ENCODE measurements at regions not wholly inside any gene's neighbourhood (a gene's known extent, or its start where the extent isn't known, plus 50 kb on each side); places are given as distances from the start of the nearest gene placed in this dataset.

GRCh38 chr4:188918787-188919186, 779.5 kb downstream of the TRIML1 start:
- no peak for TF ChIP-seq POLR2A (IDR thresholded peaks at IDR 0.05)
- WGBS: 70% methylated on average over 2 of the region's 2 CpGs

DNA sequence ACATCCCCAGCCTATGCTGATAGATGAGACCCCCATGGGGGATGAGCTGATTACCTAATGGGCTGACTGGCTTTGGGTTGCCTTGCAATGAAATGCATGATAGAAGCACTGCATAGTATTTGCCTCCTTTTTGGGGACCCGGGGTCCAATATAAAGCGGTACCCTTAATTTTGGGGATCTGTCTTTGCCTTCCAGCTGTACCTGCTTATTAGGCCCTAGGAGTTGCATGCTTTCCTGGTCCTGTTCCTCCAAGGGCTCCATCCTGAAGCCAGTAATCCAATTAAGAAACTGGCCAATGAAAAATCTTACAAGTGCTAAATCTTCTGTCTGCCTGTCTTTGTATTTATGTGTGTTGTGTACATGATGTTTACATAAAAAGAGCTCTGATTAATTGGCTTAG, 791.6 kb downstream of the TRIML1 start:
- TF ChIP-seq POLR2AphosphoS5 (IDR thresholded peaks at IDR 0.05) (no peak), EP300 (IDR thresholded peaks at IDR 0.05) (no peak), POLR2A (IDR thresholded peaks at IDR 0.05) (no peak)
- TF ChIP-seq, protein P1, sequence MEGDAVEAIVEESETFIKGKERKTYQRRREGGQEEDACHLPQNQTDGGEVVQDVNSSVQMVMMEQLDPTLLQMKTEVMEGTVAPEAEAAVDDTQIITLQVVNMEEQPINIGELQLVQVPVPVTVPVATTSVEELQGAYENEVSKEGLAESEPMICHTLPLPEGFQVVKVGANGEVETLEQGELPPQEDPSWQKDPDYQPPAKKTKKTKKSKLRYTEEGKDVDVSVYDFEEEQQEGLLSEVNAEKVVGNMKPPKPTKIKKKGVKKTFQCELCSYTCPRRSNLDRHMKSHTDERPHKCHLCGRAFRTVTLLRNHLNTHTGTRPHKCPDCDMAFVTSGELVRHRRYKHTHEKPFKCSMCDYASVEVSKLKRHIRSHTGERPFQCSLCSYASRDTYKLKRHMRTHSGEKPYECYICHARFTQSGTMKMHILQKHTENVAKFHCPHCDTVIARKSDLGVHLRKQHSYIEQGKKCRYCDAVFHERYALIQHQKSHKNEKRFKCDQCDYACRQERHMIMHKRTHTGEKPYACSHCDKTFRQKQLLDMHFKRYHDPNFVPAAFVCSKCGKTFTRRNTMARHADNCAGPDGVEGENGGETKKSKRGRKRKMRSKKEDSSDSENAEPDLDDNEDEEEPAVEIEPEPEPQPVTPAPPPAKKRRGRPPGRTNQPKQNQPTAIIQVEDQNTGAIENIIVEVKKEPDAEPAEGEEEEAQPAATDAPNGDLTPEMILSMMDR (IDR thresholded peaks at IDR 0.05): no peak
- no peak for DNase-seq (ENCODE audit: low spot score in 2 of 2)
- Histone ChIP-seq H3K4me1 (no peaks in the 10 kb centered on the region), H3K4me3 (no peak overlapping the region), H3K36me3 (no peaks in the 10 kb centered on the region), H3K27me3 (no peaks in the 10 kb centered on the region), H3K27ac (no peak overlapping the region), H3K9me3 (peaks cover 4% of the 10 kb centered on the region)
- WGBS: 93% methylated on average over 2 of the region's 2 CpGs

More at GRCh38 chr4:188918787-188919186, 779.5 kb downstream of the TRIML1 start:
- Histone ChIP-seq H3K27me3 (no peaks in the 10 kb centered on the region), H3K9me3 (peaks cover 3% of the 10 kb centered on the region), H3K4me3 (no peak overlapping the region), H3K36me3 (no peaks in the 10 kb centered on the region), H3K4me1 (no peaks in the 10 kb centered on the region), H3K27ac (no peak overlapping the region)
- DNase-seq (ENCODE audit: low spot score in 2 of 2): no peak

GRCh38 chr4:188934320-188934962, 795.2 kb downstream of the TRIML1 start:
- no peak overlapping the region for H3K4me3 ChIP-seq
- WGBS: 52% methylated on average over 5 of the region's 5 CpGs
- H3K4me1 ChIP-seq: no peaks in the 10 kb centered on the region
- no peak for TF ChIP-seq POLR2AphosphoS5 (IDR thresholded peaks at IDR 0.05)
- TF ChIP-seq EP300 (IDR thresholded peaks at IDR 0.05): no peak
- TF ChIP-seq POLR2A (IDR thresholded peaks at IDR 0.05): no peak
- TF ChIP-seq, protein P1 (IDR thresholded peaks at IDR 0.05): no peak
- no peak for DNase-seq (ENCODE audit: low spot score in 2 of 2)
- no peaks in the 10 kb centered on the region for H3K27me3 ChIP-seq
- H3K9me3 ChIP-seq: peaks cover 4% of the 10 kb centered on the region
- no peak overlapping the region for H3K27ac ChIP-seq
- H3K36me3 ChIP-seq: no peaks in the 10 kb centered on the region

DNA sequence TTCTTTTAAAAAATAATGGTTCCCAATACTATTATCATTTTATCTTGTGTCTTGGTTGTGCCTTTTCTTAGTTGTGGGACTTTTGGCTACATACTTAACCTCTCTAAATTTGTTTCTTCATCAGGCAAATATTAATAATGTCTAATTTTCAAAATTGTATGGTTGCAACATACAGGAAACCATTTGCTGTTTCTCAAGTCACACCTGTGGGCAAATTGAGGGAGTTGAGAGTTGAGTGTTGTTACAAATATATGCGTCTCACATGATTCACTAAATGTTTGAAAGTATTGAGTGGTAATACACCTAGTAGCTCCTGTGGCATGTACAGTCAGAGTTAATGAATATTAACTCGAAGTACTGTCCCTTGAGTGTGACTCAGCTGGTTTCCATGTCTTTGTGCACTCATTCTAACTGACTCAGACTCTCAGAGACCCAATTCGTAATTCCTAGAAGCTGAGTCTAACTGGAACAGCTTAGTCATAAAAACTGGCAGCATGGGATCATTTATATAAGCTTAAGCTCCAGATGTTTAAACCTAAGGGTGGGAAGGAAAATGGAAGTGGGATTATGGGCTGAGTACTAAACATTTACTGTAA, 802.4 kb downstream of the TRIML1 start:
- DNase-seq (ENCODE audit: low spot score in 2 of 2): no peak
- no peaks in the 10 kb centered on the region for H3K36me3 ChIP-seq
- no peak overlapping the region for H3K27ac ChIP-seq
- H3K4me3 ChIP-seq: no peak overlapping the region
- no peaks in the 10 kb centered on the region for H3K4me1 ChIP-seq
- TF ChIP-seq POLR2A (IDR thresholded peaks at IDR 0.05) (no peak), POLR2AphosphoS5 (IDR thresholded peaks at IDR 0.05) (no peak), EP300 (IDR thresholded peaks at IDR 0.05) (no peak)
- TF ChIP-seq, protein P1 (IDR thresholded peaks at IDR 0.05): no peak
- no peaks in the 10 kb centered on the region for H3K9me3 ChIP-seq
- no peaks in the 10 kb centered on the region for H3K27me3 ChIP-seq
- 50% methylated on average over 3 of the region's 3 CpGs for WGBS

GRCh38 chr4:188942606-188943005, 803.4 kb downstream of the TRIML1 start:
- Histone ChIP-seq H3K4me1 (no peaks in the 10 kb centered on the region), H3K27ac (no peak overlapping the region), H3K9me3 (no peaks in the 10 kb centered on the region), H3K36me3 (no peaks in the 10 kb centered on the region), H3K4me3 (no peak overlapping the region), H3K27me3 (no peaks in the 10 kb centered on the region)
- TF ChIP-seq EP300 (IDR thresholded peaks at IDR 0.05) (no peak), POLR2AphosphoS5 (IDR thresholded peaks at IDR 0.05) (no peak), POLR2A (IDR thresholded peaks at IDR 0.05) (no peak)
- TF ChIP-seq, protein P1 (IDR thresholded peaks at IDR 0.05): no peak
- 83% methylated on average over 3 of the region's 3 CpGs for WGBS
- DNase-seq (ENCODE audit: low spot score in 2 of 2): no peak
